Breast epithelium (tissue), 4 donors: ENCODE measurements at regions not wholly inside any gene's neighbourhood (a gene's known extent, or its start where the extent isn't known, plus 50 kb on each side); places are given as distances from the start of the nearest gene placed in this dataset.

Experiments
- DNase-seq, 2 donors: peaks; one replicate each; pipeline ENCODE4 v3.0.0-alpha.2; 2019; ENCODE audit warnings: low spot score in 2 of 2
- H3K27ac ChIP-seq, 2 donors: fragments of 200-600 bp; sonication (generic) in 1 of 2; one replicate each; pipeline ENCODE4 v1.5.1; 2016 to 2019; ENCODE audit warnings: mild to moderate bottlenecking in 1 of 2
- H3K27me3 ChIP-seq, 2 donors: fragments of 200-600 bp; sonication (generic) in 1 of 2; one replicate each; pipeline versions ENCODE4 v1.5.1 to v1.6.0; 2017 to 2019; ENCODE audit warnings: control low read depth in 1 of 2, mild to moderate bottlenecking in 1 of 2
- H3K36me3 ChIP-seq: fragments of 200-600 bp; one replicate; pipeline ENCODE4 v1.5.1; 2019
- H3K4me1 ChIP-seq, 2 donors: fragments of 200-600 bp; sonication (generic); one replicate each; pipeline ENCODE4 v1.5.1; 2016 to 2019; ENCODE audit warnings: control low read depth in 1 of 2
- H3K4me3 ChIP-seq, 3 donors: fragments of 200-600 bp; sonication (generic); 1 replicate in 2 of 3; 2 replicates in 1 of 3; pipeline ENCODE4 v1.5.1; 2016 to 2019; ENCODE audit warnings: mild to moderate bottlenecking in 3 of 3, moderate library complexity in 2 of 3
- H3K9me3 ChIP-seq, 2 donors: fragments of 200-600 bp; sonication (generic) in 1 of 2; one replicate each; pipeline ENCODE4 v1.5.1; 2016 to 2019; ENCODE audit warnings: control low read depth in 1 of 2
- CTCF ChIP-seq, 3 donors: fragments of 450-650 bp; IDR thresholded peaks; one replicate each; pipeline ENCODE4 v1.5.1; 2016 to 2017; ENCODE audit warnings: antibody characterized with exemption in 3 of 3, mild to moderate bottlenecking in 3 of 3, moderate library complexity in 3 of 3
- POLR2A ChIP-seq: fragments of 450-650 bp; IDR thresholded peaks from one replicate; pipeline ENCODE4 v1.6.1; 2016; ENCODE audit warnings: antibody characterized with exemption, mild to moderate bottlenecking, moderate library complexity
- POLR2AphosphoS5 ChIP-seq, 3 donors: sonication (generic); formaldehyde crosslinking; IDR thresholded peaks; one replicate each; pipeline ENCODE4 v1.6.1; 2017; ENCODE audit warnings: antibody characterized with exemption in 3 of 3
- intact Hi-C: fragments of 100-400 bp; cut with DNase I; formaldehyde crosslinking; loops from one replicate; pipeline ENCODE4 v1.15.1; 2023; ENCODE audit warnings: low total_unique reads

- Histone ChIP-seq H3K4me1 (no peaks in the 10 kb centered on the region), H3K4me3 (no peak overlapping the region), H3K9me3 (no peaks in the 10 kb centered on the region), H3K27ac (no peak overlapping the region), H3K27me3 (no peaks in the 10 kb centered on the region), H3K36me3 (no peaks in the 10 kb centered on the region)
- intact Hi-C loops, result no loop called here
- DNase-seq, result no peak
- no peak for TF ChIP-seq POLR2A
- no peak for TF ChIP-seq POLR2AphosphoS5 (IDR thresholded peaks at IDR 0.05)
- TF ChIP-seq CTCF (IDR thresholded peaks at IDR 0.05), result no peak
Measured at GRCh38 chr9:14485366-14485765, 171.4 kb upstream of the NFIB start.

GRCh38 chr9:14482856-14483255, 168.9 kb upstream of the NFIB start:
- no peaks in the 10 kb centered on the region for H3K9me3 ChIP-seq
- no peak for DNase-seq
- no peak overlapping the region for H3K4me3 ChIP-seq
- H3K36me3 ChIP-seq, result no peaks in the 10 kb centered on the region
- TF ChIP-seq POLR2AphosphoS5 (IDR thresholded peaks at IDR 0.05), result no peak
- TF ChIP-seq POLR2A, result no peak
- no peak for TF ChIP-seq CTCF (IDR thresholded peaks at IDR 0.05)
- intact Hi-C loops, result loop anchor here (5.0 kb wide), 1 partner anchor 771 kb away; no protein-coding TSS in a partner anchor
- H3K27me3 ChIP-seq, result no peaks in the 10 kb centered on the region
- H3K27ac ChIP-seq, result no peak overlapping the region
- H3K4me1 ChIP-seq, result no peaks in the 10 kb centered on the region

GRCh38 chr9:14480526-14480925, 166.6 kb upstream of the NFIB start:
- no peak for DNase-seq
- Histone ChIP-seq H3K27me3 (no peaks in the 10 kb centered on the region), H3K9me3 (no peaks in the 10 kb centered on the region), H3K4me3 (no peak overlapping the region), H3K27ac (no peak overlapping the region), H3K4me1 (no peaks in the 10 kb centered on the region), H3K36me3 (no peaks in the 10 kb centered on the region)
- TF ChIP-seq CTCF (IDR thresholded peaks at IDR 0.05) (no peak), POLR2A (no peak), POLR2AphosphoS5 (IDR thresholded peaks at IDR 0.05) (no peak)
- intact Hi-C loops, result loop anchor here (5.0 kb wide), 1 partner anchor 768 kb away; no protein-coding TSS in a partner anchor

GRCh38 chr9:14479163-14479560, 165.2 kb upstream of the NFIB start:
- no peaks in the 10 kb centered on the region for H3K36me3 ChIP-seq
- no peaks in the 10 kb centered on the region for H3K27me3 ChIP-seq
- H3K9me3 ChIP-seq, result no peaks in the 10 kb centered on the region
- DNase-seq, result no peak
- intact Hi-C loops, result no loop called here
- no peaks in the 10 kb centered on the region for H3K4me1 ChIP-seq
- H3K27ac ChIP-seq, result no peak overlapping the region
- no peak overlapping the region for H3K4me3 ChIP-seq
- TF ChIP-seq POLR2A (no peak), CTCF (IDR thresholded peaks at IDR 0.05) (no peak), POLR2AphosphoS5 (IDR thresholded peaks at IDR 0.05) (no peak)

GRCh38 chr9:14478175-14479162, 164.5 kb upstream of the NFIB start:
- no peak for DNase-seq
- H3K4me1 ChIP-seq, result no peaks in the 10 kb centered on the region
- no peaks in the 10 kb centered on the region for H3K9me3 ChIP-seq
- no peak overlapping the region for H3K27ac ChIP-seq
- H3K4me3 ChIP-seq, result no peak overlapping the region
- TF ChIP-seq CTCF (IDR thresholded peaks at IDR 0.05) (no peak), POLR2A (no peak), POLR2AphosphoS5 (IDR thresholded peaks at IDR 0.05) (no peak)
- intact Hi-C loops, result no loop called here
- no peaks in the 10 kb centered on the region for H3K27me3 ChIP-seq
- no peaks in the 10 kb centered on the region for H3K36me3 ChIP-seq
